GM19240 (cell line): ENCODE measurements at regions not wholly inside any gene's neighbourhood (a gene's known extent, or its start where the extent isn't known, plus 50 kb on each side); places are given as distances from the start of the nearest gene placed in this dataset.

ENCODE experiments used
- DNase-seq: peaks from one replicate; pipeline ENCODE4 v3.0.0; 2011; ENCODE audit warnings: low spot score; ENCODE audit not compliant: insufficient read length

DNA sequence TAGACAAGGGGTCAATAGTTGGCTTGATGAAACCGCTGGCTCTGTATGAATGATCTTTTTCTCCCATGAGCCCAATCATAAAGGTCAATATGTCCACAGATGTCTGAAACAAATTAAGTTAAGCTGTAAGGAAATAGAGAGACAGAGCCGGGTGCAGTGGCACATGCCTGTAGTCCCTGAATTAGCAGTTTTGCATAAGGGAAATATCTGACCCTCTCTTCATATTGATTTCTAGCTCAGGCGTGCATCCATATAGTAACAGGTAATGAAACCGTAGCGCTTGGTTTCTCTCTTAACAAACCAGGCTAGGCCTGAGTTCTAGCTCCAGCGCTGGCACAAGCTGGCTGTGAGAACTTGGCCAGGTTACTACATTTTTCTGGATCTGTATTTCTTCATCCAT lies 118.1 kb upstream of the ERCC6L2 start:
- DNase-seq = no peak

- no peak for DNase-seq
Measured at GRCh38 chr9:95756986-95757385, 118.5 kb upstream of the ERCC6L2 start.

DNA sequence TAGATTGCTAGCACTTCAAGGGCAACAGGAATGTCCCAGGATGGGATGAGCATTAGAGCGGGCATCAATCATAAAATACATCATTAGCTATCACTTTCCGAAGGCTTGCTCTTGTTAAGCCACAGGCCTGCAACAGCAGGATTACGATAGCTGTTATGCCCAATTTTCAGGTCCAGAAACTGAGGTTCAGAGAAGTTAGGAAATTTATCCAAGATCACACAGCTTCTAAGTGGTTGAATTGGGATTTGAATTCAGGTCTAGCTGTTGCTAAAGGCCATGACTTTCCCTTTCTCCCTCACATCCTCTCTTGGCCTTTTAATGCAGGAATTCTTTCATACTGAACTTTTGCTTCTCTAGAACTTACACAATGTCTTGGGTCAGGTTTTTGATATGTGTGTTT lies 119.4 kb upstream of the ERCC6L2 start:
- DNase-seq = no peak

DNA sequence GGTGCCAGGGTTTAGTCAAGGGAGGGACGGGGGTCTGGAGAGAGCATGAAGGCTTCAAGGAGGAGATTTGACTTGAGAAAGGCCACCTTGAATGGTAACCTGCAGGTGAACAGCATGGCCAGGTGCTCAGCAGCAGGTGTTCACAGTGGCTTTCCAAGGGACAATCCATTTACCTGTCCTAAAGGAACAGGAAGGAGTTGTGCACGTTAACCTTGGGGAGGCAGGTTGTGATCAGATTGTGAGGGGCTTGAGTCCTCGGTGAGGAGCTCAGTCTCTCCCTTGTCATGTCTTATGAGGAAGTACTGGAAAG lies 120.1 kb upstream of the ERCC6L2 start:
- DNase-seq = no peak

DNA sequence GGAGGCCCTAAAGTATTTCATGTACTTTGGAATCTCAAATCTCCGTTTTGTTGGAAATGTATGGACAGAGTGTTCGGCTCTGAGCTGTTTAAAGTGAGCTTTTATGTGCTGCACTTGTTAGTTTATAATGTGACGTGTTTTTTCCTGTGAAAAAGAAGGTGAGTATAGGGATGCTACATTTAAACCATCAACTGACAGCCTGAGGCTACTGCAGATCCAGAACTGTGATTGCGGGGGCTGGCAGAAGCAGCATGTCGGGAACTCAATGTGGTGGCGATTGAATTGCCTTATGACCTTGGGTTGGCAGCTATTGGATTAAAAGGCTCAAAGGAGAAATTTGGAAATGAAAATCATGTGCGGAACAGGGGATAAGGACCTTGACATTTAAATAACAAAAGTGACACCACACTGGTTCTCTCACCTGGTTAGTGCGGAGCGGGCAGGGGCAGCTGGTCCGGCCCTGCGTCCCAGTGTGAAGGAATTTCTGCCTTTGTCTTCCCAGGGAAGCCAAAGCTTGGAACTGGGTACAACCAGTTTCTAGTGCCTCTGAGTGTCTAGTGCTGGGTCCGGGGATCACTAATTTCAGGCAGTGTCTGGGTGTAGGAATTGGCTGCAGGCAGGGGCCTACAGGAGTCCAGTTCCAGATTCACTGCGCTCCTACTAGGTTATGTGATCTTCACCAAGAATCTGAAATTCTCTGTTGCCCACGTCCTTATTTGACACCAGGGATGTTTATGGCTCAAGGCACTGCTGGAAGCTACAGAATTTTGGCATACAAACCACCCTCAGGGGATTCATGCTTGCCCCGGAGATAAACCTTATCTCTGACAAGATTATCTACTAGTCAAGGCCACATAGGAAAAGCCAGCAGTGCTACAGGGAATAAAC lies 120.7 kb upstream of the ERCC6L2 start:
- no peak for DNase-seq

DNA sequence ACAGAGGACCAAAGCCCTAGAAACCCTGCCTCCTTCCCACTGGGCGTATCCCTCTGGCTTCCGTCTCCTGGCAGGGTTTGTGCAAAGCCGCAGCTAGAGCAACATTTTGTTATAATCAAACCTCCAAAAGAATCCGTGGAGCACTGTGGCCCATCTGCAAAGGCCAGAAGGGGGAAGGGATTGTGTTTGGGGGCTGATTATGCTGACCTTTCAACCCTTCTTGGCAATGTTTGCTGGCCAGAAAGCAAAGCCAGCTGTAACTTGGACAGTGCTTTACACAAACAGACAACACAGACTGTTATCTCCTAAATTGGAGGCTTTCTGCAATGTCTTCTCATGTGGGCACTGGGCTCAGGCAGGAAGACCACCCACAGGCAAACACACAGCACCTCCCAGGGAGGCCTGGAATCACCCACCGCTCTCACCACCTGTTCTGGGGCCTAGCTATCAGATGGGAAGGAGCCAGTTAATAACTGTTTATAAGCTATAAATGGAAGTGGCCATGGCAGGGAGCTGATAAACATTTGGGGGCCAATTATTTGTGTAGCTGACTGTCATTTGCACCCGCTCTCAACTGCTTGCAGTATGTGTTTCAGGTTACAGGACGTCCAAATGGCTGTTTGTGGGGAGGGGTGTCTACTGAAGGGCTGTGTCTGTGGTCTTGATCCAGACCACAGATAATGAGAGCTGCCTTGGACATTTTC lies 121.6 kb upstream of the ERCC6L2 start:
- no peak for DNase-seq

GRCh38 chr9:95752129-95752731 lies 123.3 kb upstream of the ERCC6L2 start:
- DNase-seq = no peak

DNA sequence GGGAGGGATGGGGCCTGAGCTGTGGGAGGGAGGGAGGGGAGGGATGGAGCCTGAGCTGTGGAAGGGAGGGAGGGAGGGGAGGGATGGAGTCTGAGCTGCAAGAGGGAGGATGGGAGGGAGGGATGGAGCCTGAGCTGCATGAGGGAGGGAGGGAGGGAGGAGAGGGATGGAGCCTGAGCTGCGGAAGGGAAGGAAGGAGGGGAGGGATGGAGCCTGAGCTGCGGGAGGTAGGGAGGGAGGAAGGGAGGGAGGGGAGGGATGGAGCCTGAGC lies 124.0 kb upstream of the ERCC6L2 start:
- no peak for DNase-seq

DNA sequence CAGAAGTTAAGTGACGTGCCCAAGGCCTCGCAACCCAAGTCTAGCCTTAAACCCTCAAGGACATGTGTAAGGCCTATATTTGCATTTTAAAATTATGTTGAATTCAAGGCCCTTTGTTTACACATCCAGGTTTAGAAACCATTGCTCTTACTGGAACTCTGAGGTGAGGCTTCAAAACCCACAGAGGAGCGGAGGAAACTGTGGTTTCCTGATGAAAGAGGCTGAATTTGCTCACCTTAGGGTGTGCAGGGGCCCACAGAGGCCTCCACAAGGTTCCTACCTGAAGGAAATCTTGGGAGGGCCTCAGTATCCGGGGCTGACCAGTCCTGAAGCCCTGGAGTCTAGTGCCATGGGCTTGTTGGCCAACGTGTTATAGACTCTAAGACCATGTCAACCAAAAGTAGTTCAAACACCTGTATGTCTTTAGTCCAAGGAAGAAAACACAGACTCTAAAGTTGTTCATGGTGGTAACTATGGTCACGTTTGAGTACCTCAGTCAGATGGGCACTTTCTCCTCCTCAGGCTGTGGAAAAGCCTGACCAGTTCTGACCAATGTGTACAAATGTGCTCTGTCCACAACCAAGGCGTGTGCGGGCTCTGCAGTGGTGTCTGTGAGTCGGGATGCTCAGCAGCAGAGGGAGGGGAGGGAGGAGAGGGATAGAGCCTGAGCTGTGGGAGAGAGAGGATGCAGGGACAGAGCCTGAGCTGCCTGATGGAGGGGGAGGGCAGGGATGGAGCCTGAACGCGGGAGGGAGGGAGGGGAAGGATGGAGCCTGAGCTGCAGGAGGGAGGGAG lies 124.6 kb upstream of the ERCC6L2 start:
- DNase-seq = peak; percentile 32

DNA sequence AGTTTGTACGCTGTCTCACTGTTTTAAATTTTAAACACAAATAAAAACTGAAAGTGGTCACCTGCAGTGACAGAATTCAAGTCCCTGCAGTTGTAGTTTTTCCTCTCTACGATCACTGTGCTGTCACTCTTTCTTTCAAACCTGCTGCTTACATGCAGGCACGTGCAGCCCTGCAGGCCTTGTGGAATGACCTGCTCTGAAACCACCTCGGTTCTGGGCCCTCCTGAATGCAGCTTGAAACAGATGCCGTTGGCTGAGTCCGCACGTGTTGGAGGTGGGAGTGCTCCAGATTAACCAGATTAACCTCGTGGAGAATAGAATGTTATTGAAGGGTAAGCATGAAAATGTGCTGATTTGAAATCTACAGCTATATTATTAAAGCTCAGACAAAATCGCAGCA lies 126.0 kb upstream of the ERCC6L2 start:
- DNase-seq = no peak

DNA sequence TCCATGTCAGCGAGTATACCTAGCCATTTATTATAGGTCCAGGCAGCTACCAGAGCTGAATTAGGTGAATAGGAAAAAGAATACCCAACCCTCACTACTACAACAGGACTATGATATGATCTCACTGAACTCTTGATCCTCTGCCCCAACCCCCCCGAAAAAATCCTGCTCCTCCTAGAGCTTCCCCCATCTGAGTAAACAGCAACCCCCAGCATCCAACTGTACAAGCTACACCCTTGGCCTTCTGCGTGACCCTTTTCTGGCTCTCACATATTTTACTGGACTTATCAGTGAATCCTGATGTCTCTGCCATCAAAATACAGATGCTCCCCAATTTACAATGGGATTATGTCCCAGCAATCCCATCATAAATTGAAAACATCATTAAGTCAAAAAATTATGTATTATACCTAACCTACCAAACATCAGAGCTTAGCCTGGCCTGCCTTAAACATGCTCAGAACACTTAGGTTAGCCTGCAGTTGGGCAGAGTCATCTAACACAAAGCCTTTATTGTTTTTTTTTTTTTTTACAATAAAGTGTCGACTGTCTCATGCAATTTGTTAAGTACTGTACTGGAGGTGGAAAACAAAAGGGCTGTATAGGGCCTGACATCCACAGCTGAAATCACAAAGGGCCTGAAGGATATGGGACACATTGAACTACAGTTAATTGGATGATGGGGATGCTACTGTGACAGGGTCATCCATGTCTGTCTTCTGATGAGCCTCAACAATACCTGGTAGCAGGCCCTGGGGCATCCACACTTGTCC lies 128.9 kb upstream of the ERCC6L2 start:
- no peak for DNase-seq

- DNase-seq = no peak
Measured at GRCh38 chr9:95742821-95743220, 132.7 kb upstream of the ERCC6L2 start.

- DNase-seq = no peak
Measured at GRCh38 chr9:95741631-95742030, 133.9 kb upstream of the ERCC6L2 start.

GRCh38 chr9:95740217-95741004 lies 135.1 kb upstream of the ERCC6L2 start:
- DNase-seq = no peak

- no peak for DNase-seq
Measured at GRCh38 chr9:95738438-95738837, 137.1 kb upstream of the ERCC6L2 start.

GRCh38 chr9:95736891-95737522 lies 138.5 kb upstream of the ERCC6L2 start:
- DNase-seq = no peak

DNA sequence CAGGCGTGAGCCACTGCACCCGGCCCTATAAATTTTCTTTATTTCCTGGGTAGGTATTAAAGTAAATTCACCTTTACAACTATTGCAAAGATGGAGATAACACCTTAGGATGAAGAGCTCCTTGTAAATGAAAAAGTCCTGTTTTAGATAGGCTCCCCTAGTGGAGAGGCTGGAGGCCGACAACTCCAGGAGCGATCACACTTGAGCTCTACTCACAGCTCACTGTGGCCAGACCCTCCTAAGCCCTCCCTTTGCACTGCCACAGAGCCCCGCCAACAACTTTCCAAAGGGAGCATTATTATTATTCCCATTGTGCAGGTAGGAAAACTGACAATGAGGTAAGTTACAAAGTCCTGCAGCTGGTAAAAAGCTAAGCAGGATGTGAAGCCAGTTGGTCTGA lies 139.1 kb upstream of the ERCC6L2 start:
- DNase-seq = no peak

GRCh38 chr9:95735701-95736100 lies 139.8 kb upstream of the ERCC6L2 start:
- DNase-seq = no peak

DNA sequence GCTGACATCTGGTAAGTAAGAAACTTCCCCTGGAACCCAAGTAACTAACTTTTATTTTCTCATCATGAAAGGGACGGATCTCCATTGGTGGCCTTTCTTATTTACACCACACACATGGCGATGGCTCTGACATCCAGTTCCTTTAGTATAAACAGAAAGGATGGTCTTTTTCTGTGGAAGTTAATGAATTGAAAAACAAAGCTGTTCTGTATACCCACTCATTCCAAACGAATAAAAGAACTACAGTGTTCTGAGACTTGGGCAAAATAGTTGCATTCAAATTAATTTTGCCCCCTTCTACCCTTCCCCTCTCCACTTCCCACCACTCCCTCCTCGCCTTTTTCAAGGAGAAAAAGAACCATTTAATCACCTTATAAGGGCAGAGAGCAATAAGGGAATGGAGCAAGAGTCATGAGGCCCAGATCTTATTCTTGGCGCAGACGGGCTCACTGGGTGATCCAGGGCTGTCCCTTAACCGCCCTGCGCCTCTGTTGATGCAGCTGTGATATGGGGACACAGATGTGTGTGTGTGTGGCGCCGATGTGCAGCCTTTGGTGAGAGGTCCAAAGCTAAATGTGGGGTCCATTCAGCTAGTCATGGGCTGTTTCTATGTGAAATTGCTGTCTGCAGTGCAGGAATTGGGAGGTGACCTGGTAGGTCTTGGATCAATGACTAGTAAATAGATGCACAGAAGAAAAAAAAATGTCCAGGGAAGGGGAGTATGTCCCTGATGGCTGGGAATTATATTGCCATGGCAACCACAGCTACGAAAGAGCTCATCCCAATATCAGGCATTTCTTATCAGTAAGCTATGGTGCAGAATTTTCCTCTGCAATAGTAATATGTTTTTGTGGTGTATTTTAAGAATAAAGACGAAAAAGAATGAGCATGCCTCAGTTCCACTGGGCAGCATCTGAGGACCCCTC lies 141.5 kb upstream of the ERCC6L2 start:
- DNase-seq = no peak
